Karpas-422 (cell line): ENCODE measurements at regions not wholly inside any gene's neighbourhood (a gene's known extent, or its start where the extent isn't known, plus 50 kb on each side); places are given as distances from the start of the nearest gene placed in this dataset.

Experiments used
- DNase-seq: peaks from one replicate; pipeline ENCODE4 v3.0.0-alpha.2; 2015
- H2AFZ ChIP-seq: fragments of 200-600 bp; sonication (generic); 2 replicates; pipeline ENCODE4 v1.6.1; 2014; ENCODE audit warnings: antibody characterized with exemption, low read length, mixed read lengths
- H3K27ac ChIP-seq: fragments of 200-600 bp; sonication (generic); 2 replicates; pipeline ENCODE4 v1.5.1; 2014; ENCODE audit warnings: mild to moderate bottlenecking, low read length, moderate library complexity
- H3K27me3 ChIP-seq: fragments of 200-600 bp; sonication (generic); 2 replicates; pipeline ENCODE4 v1.6.1; 2014; ENCODE audit warnings: low read length, mixed read lengths
- H3K36me3 ChIP-seq: fragments of 200-600 bp; sonication (generic); 2 replicates; pipeline ENCODE4 v1.6.1; 2014; ENCODE audit warnings: low read length, mixed read lengths; ENCODE audit not compliant: insufficient read depth
- H3K4me1 ChIP-seq: fragments of 200-600 bp; sonication (generic); 2 replicates; pipeline ENCODE4 v1.6.1; 2014; ENCODE audit warnings: mild to moderate bottlenecking, low read length, mixed read lengths
- H3K4me2 ChIP-seq: fragments of 200-600 bp; sonication (generic); 2 replicates; pipeline ENCODE4 v1.6.1; 2014; ENCODE audit warnings: low read length, low read depth, mild to moderate bottlenecking; ENCODE audit not compliant: poor library complexity, severe bottlenecking
- H3K4me3 ChIP-seq: fragments of 200-600 bp; sonication (generic); 2 replicates; pipeline ENCODE4 v1.5.1; 2014; ENCODE audit warnings: mild to moderate bottlenecking, antibody characterized with exemption, low read length, mixed read lengths
- H3K79me2 ChIP-seq: fragments of 200-600 bp; sonication (generic); 2 replicates; pipeline ENCODE4 v1.6.1; 2014; ENCODE audit warnings: mild to moderate bottlenecking, low read length, mixed read lengths
- H3K9ac ChIP-seq: fragments of 200-600 bp; sonication (generic); 2 replicates; pipeline ENCODE4 v1.6.0; 2014; ENCODE audit warnings: low read length
- H3K9me2 ChIP-seq: fragments of 200-600 bp; sonication (generic), shearing (Covaris generic); replicated peaks from 2 replicates; pipeline ENCODE4 v1.6.0; 2014; ENCODE audit warnings: mild to moderate bottlenecking, low read length, moderate library complexity; ENCODE audit not compliant: insufficient read depth
- H3K9me3 ChIP-seq: fragments of 300-700, 200-600 bp; sonication (generic); 2 replicates; pipeline ENCODE4 v1.6.1; 2014; ENCODE audit warnings: low read length, mixed read lengths
- H4K20me1 ChIP-seq: fragments of 200-600 bp; sonication (generic); 2 replicates; pipeline ENCODE4 v1.6.1; 2014; ENCODE audit warnings: mild to moderate bottlenecking, antibody characterized with exemption, low read length, low read depth; ENCODE audit not compliant: insufficient read depth

- Histone ChIP-seq H3K36me3 (no peaks in the 10 kb centered on the region), H4K20me1 (no peaks in the 10 kb centered on the region), H3K9ac (no peak overlapping the region), H3K79me2 (no peaks in the 10 kb centered on the region), H3K27me3 (no peaks in the 10 kb centered on the region), H3K4me3 (no peak overlapping the region), H3K4me2 (no peak overlapping the region), H2AFZ (no peak overlapping the region), H3K27ac (no peak overlapping the region), H3K9me2 (no peaks in the 10 kb centered on the region), H3K9me3 (no peaks in the 10 kb centered on the region; the same call in 1 of the 2 replicates), H3K4me1 (no peaks in the 10 kb centered on the region)
- DNase-seq, result no peak
Measured at GRCh38 chr11:79918846-79919245, 478.0 kb upstream of the TENM4 start.

- Histone ChIP-seq H3K4me2 (no peak overlapping the region), H3K9me2 (no peaks in the 10 kb centered on the region), H3K4me1 (no peaks in the 10 kb centered on the region), H3K4me3 (no peak overlapping the region), H3K27ac (no peak overlapping the region), H3K9ac (no peak overlapping the region), H3K79me2 (no peaks in the 10 kb centered on the region), H2AFZ (no peak overlapping the region), H3K9me3 (no peaks in the 10 kb centered on the region), H3K27me3 (no peaks in the 10 kb centered on the region), H3K36me3 (no peaks in the 10 kb centered on the region), H4K20me1 (no peaks in the 10 kb centered on the region)
- DNase-seq, result no peak
Measured at GRCh38 chr11:79906164-79906563, 465.3 kb upstream of the TENM4 start.

GRCh38 chr11:79902493-79902892 is 461.7 kb upstream of the TENM4 start:
- DNase-seq, result no peak
- Histone ChIP-seq H3K36me3 (no peaks in the 10 kb centered on the region), H3K9me2 (no peaks in the 10 kb centered on the region), H3K9ac (no peak overlapping the region), H3K4me2 (no peak overlapping the region), H3K4me1 (no peaks in the 10 kb centered on the region), H3K27me3 (no peaks in the 10 kb centered on the region), H3K9me3 (no peaks in the 10 kb centered on the region), H3K27ac (no peak overlapping the region), H4K20me1 (no peaks in the 10 kb centered on the region), H3K79me2 (no peaks in the 10 kb centered on the region), H2AFZ (no peak overlapping the region), H3K4me3 (no peak overlapping the region)

GRCh38 chr11:79897896-79898295 is 457.1 kb upstream of the TENM4 start:
- Histone ChIP-seq H3K9me2 (no peaks in the 10 kb centered on the region), H4K20me1 (no peaks in the 10 kb centered on the region), H3K36me3 (no peaks in the 10 kb centered on the region), H3K27ac (no peak overlapping the region), H3K79me2 (no peaks in the 10 kb centered on the region), H3K27me3 (no peaks in the 10 kb centered on the region), H3K4me2 (no peak overlapping the region), H2AFZ (no peak overlapping the region), H3K4me1 (no peaks in the 10 kb centered on the region), H3K4me3 (no peak overlapping the region), H3K9ac (no peak overlapping the region), H3K9me3 (no peaks in the 10 kb centered on the region)
- no peak for DNase-seq

- H3K79me2 ChIP-seq, result no peaks in the 10 kb centered on the region
- no peak overlapping the region for H3K27ac ChIP-seq
- no peak overlapping the region for H3K9ac ChIP-seq
- no peaks in the 10 kb centered on the region for H3K27me3 ChIP-seq
- no peak overlapping the region for H3K4me2 ChIP-seq
- no peak for DNase-seq
- no peaks in the 10 kb centered on the region for H3K9me3 ChIP-seq
- H3K4me3 ChIP-seq, result no peak overlapping the region
- H4K20me1 ChIP-seq, result no peaks in the 10 kb centered on the region
- no peaks in the 10 kb centered on the region for H3K36me3 ChIP-seq
- H3K9me2 ChIP-seq, result no peaks in the 10 kb centered on the region
- H2AFZ ChIP-seq, result no peak overlapping the region
- H3K4me1 ChIP-seq, result no peaks in the 10 kb centered on the region
Measured at GRCh38 chr11:79896258-79896657, 455.4 kb upstream of the TENM4 start.

GRCh38 chr11:79894111-79894510 is 453.3 kb upstream of the TENM4 start:
- no peak overlapping the region for H3K9ac ChIP-seq
- H3K79me2 ChIP-seq, result no peaks in the 10 kb centered on the region
- H3K4me1 ChIP-seq, result no peaks in the 10 kb centered on the region
- H3K27me3 ChIP-seq, result no peaks in the 10 kb centered on the region
- DNase-seq, result no peak
- no peaks in the 10 kb centered on the region for H3K36me3 ChIP-seq
- no peaks in the 10 kb centered on the region for H4K20me1 ChIP-seq
- H3K27ac ChIP-seq, result no peak overlapping the region
- no peak overlapping the region for H3K4me2 ChIP-seq
- no peak overlapping the region for H2AFZ ChIP-seq
- H3K9me2 ChIP-seq, result no peaks in the 10 kb centered on the region
- no peak overlapping the region for H3K4me3 ChIP-seq
- H3K9me3 ChIP-seq, result no peaks in the 10 kb centered on the region

- Histone ChIP-seq H3K9ac (no peak overlapping the region), H3K4me2 (no peak overlapping the region), H3K4me3 (no peak overlapping the region), H3K36me3 (no peaks in the 10 kb centered on the region), H3K4me1 (no peaks in the 10 kb centered on the region), H3K9me3 (no peaks in the 10 kb centered on the region), H3K27me3 (no peaks in the 10 kb centered on the region), H4K20me1 (no peaks in the 10 kb centered on the region), H2AFZ (no peak overlapping the region), H3K9me2 (no peaks in the 10 kb centered on the region), H3K79me2 (no peaks in the 10 kb centered on the region), H3K27ac (no peak overlapping the region)
- DNase-seq, result no peak
Measured at GRCh38 chr11:79890272-79890671, 449.4 kb upstream of the TENM4 start.

GRCh38 chr11:79864882-79865281 is 424.1 kb upstream of the TENM4 start:
- H3K9me3 ChIP-seq, result no peaks in the 10 kb centered on the region
- H3K4me3 ChIP-seq, result no peak overlapping the region
- H2AFZ ChIP-seq, result no peak overlapping the region
- H3K27me3 ChIP-seq, result no peaks in the 10 kb centered on the region
- H3K4me1 ChIP-seq, result no peaks in the 10 kb centered on the region
- H3K9me2 ChIP-seq, result no peaks in the 10 kb centered on the region
- no peak overlapping the region for H3K9ac ChIP-seq
- H3K36me3 ChIP-seq, result no peaks in the 10 kb centered on the region
- H3K27ac ChIP-seq, result no peak overlapping the region
- DNase-seq, result no peak
- no peak overlapping the region for H3K4me2 ChIP-seq
- H4K20me1 ChIP-seq, result no peaks in the 10 kb centered on the region
- no peaks in the 10 kb centered on the region for H3K79me2 ChIP-seq

GRCh38 chr11:79860336-79860735 is 419.5 kb upstream of the TENM4 start:
- Histone ChIP-seq H3K9ac (no peak overlapping the region), H3K27ac (no peak overlapping the region), H3K4me2 (no peak overlapping the region), H3K9me3 (no peaks in the 10 kb centered on the region), H3K4me1 (no peaks in the 10 kb centered on the region), H2AFZ (no peak overlapping the region), H4K20me1 (no peaks in the 10 kb centered on the region), H3K79me2 (no peaks in the 10 kb centered on the region), H3K27me3 (no peaks in the 10 kb centered on the region), H3K4me3 (no peak overlapping the region), H3K36me3 (no peaks in the 10 kb centered on the region), H3K9me2 (no peaks in the 10 kb centered on the region)
- DNase-seq, result no peak
